GM12875 (cell line): ENCODE measurements at regions not wholly inside any gene's neighbourhood (a gene's known extent, or its start where the extent isn't known, plus 50 kb on each side); places are given as distances from the start of the nearest gene placed in this dataset.

Experiments used
- H3K4me3 ChIP-seq: one replicate; pipeline ENCODE4 v1.5.1; 2011; ENCODE audit warnings: low read depth, low read length, control low read depth
- CTCF ChIP-seq: IDR thresholded peaks from 2 replicates; pipeline ENCODE4 v1.5.1; 2011; ENCODE audit warnings: low read depth, mild to moderate bottlenecking, control low read depth, inconsistent platforms, low read length, moderate library complexity, borderline replicate concordance; ENCODE audit not compliant: insufficient read depth

GRCh38 chr16:26531290-26531730 is 535.4 kb upstream of the C16orf82 start:
- TF ChIP-seq CTCF = no peak

GRCh38 chr16:26532456-26532855 is 534.3 kb upstream of the C16orf82 start:
- TF ChIP-seq CTCF = no peak
- no peak overlapping the region for H3K4me3 ChIP-seq

More at GRCh38 chr16:26531290-26531730, 535.4 kb upstream of the C16orf82 start:
- H3K4me3 ChIP-seq = no peak overlapping the region

GRCh38 chr16:26542198-26542597 is 524.5 kb upstream of the C16orf82 start:
- no peak for TF ChIP-seq CTCF

GRCh38 chr16:26546573-26546972 is 520.2 kb upstream of the C16orf82 start:
- no peak overlapping the region for H3K4me3 ChIP-seq
- TF ChIP-seq CTCF = no peak

More at GRCh38 chr16:26542198-26542597, 524.5 kb upstream of the C16orf82 start:
- no peak overlapping the region for H3K4me3 ChIP-seq

GRCh38 chr16:26547681-26548080 is 519.0 kb upstream of the C16orf82 start:
- H3K4me3 ChIP-seq = no peak overlapping the region
- no peak for TF ChIP-seq CTCF

- no peak overlapping the region for H3K4me3 ChIP-seq
- TF ChIP-seq CTCF = no peak
These were observed 516.6 kb upstream of the C16orf82 start for GRCh38 chr16:26550111-26550610.

- no peak for TF ChIP-seq CTCF
- H3K4me3 ChIP-seq = no peak overlapping the region
These were observed 512.7 kb upstream of the C16orf82 start for GRCh38 chr16:26554030-26554429.
